ENCODE measurements at regions not wholly inside any gene's neighbourhood (a gene's known extent, or its start where the extent isn't known, plus 50 kb on each side); places are given as distances from the start of the nearest gene placed in this dataset.

- Histone ChIP-seq H3K9ac (ENCODE audit: insufficient read depth, low read depth, low read length) (no peak overlapping the region), H3K4me3 (replicated peaks in 1 of 3; ENCODE audit: insufficient read depth in 1 of 3, low read depth in 2 of 3, low read length in 3 of 3) (no peak overlapping the region), H4K20me1 (ENCODE audit: insufficient read depth, low read length) (no peaks in the 10 kb centered on the region), H3K4me2 (ENCODE audit: low read depth, low read length) (no peak overlapping the region), H2AFZ (ENCODE audit: low read length) (no peak overlapping the region), H3K79me2 (ENCODE audit: insufficient read depth, low read length) (no peaks in the 10 kb centered on the region), H3K9me3 (ENCODE audit: low read length) (peaks cover 35% of the 10 kb centered on the region), H3K27me3 (ENCODE audit: control insufficient read depth in 1 of 2, insufficient read depth in 2 of 2, low read length in 2 of 2) (no peaks in the 10 kb centered on the region), H3K27ac (ENCODE audit: extremely low read length, insufficient read depth, low read length) (no peak overlapping the region), H3K4me1 (ENCODE audit: insufficient read depth, low read length) (no peaks in the 10 kb centered on the region), H3K36me3 (replicated peaks in 1 of 2; ENCODE audit: control insufficient read depth in 1 of 2, insufficient read depth in 2 of 2, low read length in 2 of 2) (no peaks in the 10 kb centered on the region)
- intact Hi-C loops (cut with micrococcal nuclease; ENCODE audit: unreplicated experiment), result no loop called here
- BruUV-seq (replicated peaks), result no TSS peak
- no peak for ATAC-seq
- no peak for DNase-seq (ENCODE audit: low spot score)
- POLR2A ChIA-PET, result no interaction called here
- in situ Hi-C loops (cut with HindIII; ENCODE audit: extremely low pct_ligation_motif_present, low pct_unique_long_range_greater_than_20kb), result no loop called here
- CTCF ChIA-PET (ENCODE audit: low intra/inter-chr PET ratio, low total read pairs), result no interaction called here
- no peak for FAIRE-seq
- TF ChIP-seq MNT (IDR thresholded peaks at IDR 0.05), result no peak
- no peak for TF ChIP-seq RFX5 (IDR thresholded peaks at IDR 0.05; ENCODE audit: low read depth, low read length)
- no peak for TF ChIP-seq ZNF451 (CRISPR knock-in tag; IDR thresholded peaks at IDR 0.05)
Observed at GRCh38 chr11:21820176-21820575, 372.7 kb upstream of the ANO5 start.

- intact Hi-C loops (cut with micrococcal nuclease; ENCODE audit: unreplicated experiment), result no loop called here
- no peak overlapping the region for H3K4me3 ChIP-seq (replicated peaks in 1 of 3; ENCODE audit: insufficient read depth in 1 of 3, low read depth in 2 of 3, low read length in 3 of 3)
- no peak overlapping the region for H3K9ac ChIP-seq (ENCODE audit: insufficient read depth, low read depth, low read length)
- no peak for FAIRE-seq
- TF ChIP-seq MAFK (conservative IDR thresholded peaks at IDR 0.05 in 1 of 2, IDR thresholded peaks at IDR 0.05 in 1 of 2; ENCODE audit: low read length in 2 of 2), result 0 out of 4 replicates have a peak, but pooled peaks of 1 of the 2 experiments have one; percentile 1
- no peak for TF ChIP-seq PRPF4 (IDR thresholded peaks at IDR 0.05; ENCODE audit: low read depth, low read length, poor library complexity, severe bottlenecking)
- DNase-seq (ENCODE audit: low spot score), result no peak
- WGBS (ENCODE audit: low lambda C conversion rate), result 28% methylated on average over 2 of the region's 2 CpGs
- in situ Hi-C loops (cut with HindIII; ENCODE audit: extremely low pct_ligation_motif_present, low pct_unique_long_range_greater_than_20kb), result no loop called here
- no peaks in the 10 kb centered on the region for H3K36me3 ChIP-seq (replicated peaks in 1 of 2; ENCODE audit: control insufficient read depth in 1 of 2, insufficient read depth in 2 of 2, low read length in 2 of 2)
- no peaks in the 10 kb centered on the region for H3K4me1 ChIP-seq (ENCODE audit: insufficient read depth, low read length)
- H4K20me1 ChIP-seq (ENCODE audit: insufficient read depth, low read length), result no peaks in the 10 kb centered on the region
- BruUV-seq (replicated peaks), result no TSS peak
- no peak overlapping the region for H3K4me2 ChIP-seq (ENCODE audit: low read depth, low read length)
- H3K27me3 ChIP-seq (ENCODE audit: control insufficient read depth in 1 of 2, insufficient read depth in 2 of 2, low read length in 2 of 2), result no peaks in the 10 kb centered on the region
- H2AFZ ChIP-seq (ENCODE audit: low read length), result no peak overlapping the region
- no peak overlapping the region for H3K27ac ChIP-seq (ENCODE audit: extremely low read length, insufficient read depth, low read length)
- no peaks in the 10 kb centered on the region for H3K79me2 ChIP-seq (ENCODE audit: insufficient read depth, low read length)
- ChIA-PET POLR2A (no interaction called here), CTCF (ENCODE audit: low intra/inter-chr PET ratio, low total read pairs) (no interaction called here)
- ATAC-seq, result no peak
- H3K9me3 ChIP-seq (ENCODE audit: low read length), result peaks cover 38% of the 10 kb centered on the region; the same call in 1 of the 2 replicates
Observed at GRCh38 chr11:21825127-21825526, 367.8 kb upstream of the ANO5 start.
